Trophoblast cell (in vitro differentiated cells and primary cell): ENCODE measurements at regions not wholly inside any gene's neighbourhood (a gene's known extent, or its start where the extent isn't known, plus 50 kb on each side); places are given as distances from the start of the nearest gene placed in this dataset.

ENCODE experiments used
- DNase-seq, 2 donors: peaks; one replicate each; pipeline ENCODE4 v3.0.0-alpha.2; 2016
- H2AFZ ChIP-seq: 2 replicates; pipeline ENCODE4 v1.6.1; 2013; ENCODE audit warnings: low read length, moderate library complexity, mild to moderate bottlenecking; ENCODE audit not compliant: insufficient read depth, poor library complexity
- H2AK5ac ChIP-seq: 2 replicates; pipeline ENCODE4 v1.6.1; 2013; ENCODE audit warnings: mild to moderate bottlenecking, low read length
- H2BK120ac ChIP-seq: 2 replicates; pipeline ENCODE4 v1.6.1; 2013; ENCODE audit warnings: low read length, mild to moderate bottlenecking, moderate library complexity; ENCODE audit not compliant: insufficient read depth, poor library complexity
- H2BK12ac ChIP-seq: 2 replicates; pipeline ENCODE4 v1.6.1; 2013; ENCODE audit warnings: mild to moderate bottlenecking, low read length, moderate library complexity
- H2BK5ac ChIP-seq: 2 replicates; pipeline ENCODE4 v1.6.1; 2013; ENCODE audit warnings: low read length, low read depth, moderate library complexity, mild to moderate bottlenecking; ENCODE audit not compliant: poor library complexity
- H3K14ac ChIP-seq: 2 replicates; pipeline ENCODE4 v1.6.1; 2013; ENCODE audit warnings: mild to moderate bottlenecking, low read length
- H3K18ac ChIP-seq: 2 replicates; pipeline ENCODE4 v1.6.1; 2013; ENCODE audit warnings: mild to moderate bottlenecking, low read length
- H3K23ac ChIP-seq: 2 replicates; pipeline ENCODE4 v1.6.1; 2013; ENCODE audit warnings: low read length
- H3K27ac ChIP-seq: 2 replicates; pipeline ENCODE4 v1.5.1; 2013; ENCODE audit warnings: low read depth, mild to moderate bottlenecking, inconsistent platforms, low read length, moderate library complexity
- H3K27me3 ChIP-seq: 2 replicates; pipeline ENCODE4 v1.6.1; 2013; ENCODE audit warnings: inconsistent platforms, mild to moderate bottlenecking, low read length, moderate library complexity; ENCODE audit not compliant: insufficient read depth
- H3K36me3 ChIP-seq, 2 experiments: 1 replicate in 1 of 2; 2 replicates in 1 of 2; pipeline ENCODE4 v1.6.1; 2013; ENCODE audit warnings: low read length in 2 of 2, mild to moderate bottlenecking in 2 of 2, moderate library complexity in 1 of 2; ENCODE audit not compliant: insufficient read depth in 2 of 2, control insufficient read depth in 1 of 2
- H3K4ac ChIP-seq: 2 replicates; pipeline ENCODE4 v1.6.1; 2013; ENCODE audit warnings: low read depth, mild to moderate bottlenecking, low read length, moderate library complexity
- H3K4me1 ChIP-seq, 2 experiments: 1 replicate in 1 of 2; 2 replicates in 1 of 2; pipeline ENCODE4 v1.6.1; 2013; ENCODE audit warnings: low read length in 2 of 2, mild to moderate bottlenecking in 2 of 2, moderate library complexity in 1 of 2; ENCODE audit not compliant: insufficient read depth in 2 of 2, control insufficient read depth in 1 of 2
- H3K4me2 ChIP-seq: 2 replicates; pipeline ENCODE4 v1.6.1; 2013; ENCODE audit warnings: inconsistent platforms, mild to moderate bottlenecking, low read length, moderate library complexity
- H3K4me3 ChIP-seq: 2 replicates; pipeline ENCODE4 v1.5.1; 2013; ENCODE audit warnings: mild to moderate bottlenecking, low read depth, low read length, inconsistent platforms
- H3K79me1 ChIP-seq: one replicate; pipeline ENCODE4 v1.6.1; 2013; ENCODE audit warnings: low read length
- H3K79me2 ChIP-seq: 2 replicates; pipeline ENCODE4 v1.6.1; 2013; ENCODE audit warnings: low read length, mild to moderate bottlenecking; ENCODE audit not compliant: control insufficient read depth, insufficient read depth, poor library complexity
- H3K9ac ChIP-seq: 2 replicates; pipeline ENCODE4 v1.6.1; 2013; ENCODE audit warnings: mild to moderate bottlenecking, low read length
- H3K9me3 ChIP-seq: 2 replicates; pipeline ENCODE4 v1.6.1; 2013; ENCODE audit warnings: low read depth, mild to moderate bottlenecking, control low read depth, inconsistent platforms, low read length; ENCODE audit not compliant: insufficient read depth
- H4K12ac ChIP-seq: 2 replicates; pipeline ENCODE4 v1.6.1; 2013; ENCODE audit warnings: low read depth, mild to moderate bottlenecking, low read length, moderate library complexity
- H4K8ac ChIP-seq: 2 replicates; pipeline ENCODE4 v1.6.1; 2013; ENCODE audit warnings: low read depth, mild to moderate bottlenecking, low read length, moderate library complexity
- H4K91ac ChIP-seq: one replicate; pipeline ENCODE4 v1.6.1; 2013; ENCODE audit warnings: low read depth, mild to moderate bottlenecking, low read length, moderate library complexity
- WGBS: extraction: QIAGEN DNeasy Blood & Tissue Kit; methylation state at CpG from one replicate; pipeline ENCODE4 v1.1.7; 2013; ENCODE audit warnings: missing lambda C conversion rate; ENCODE audit not compliant: insufficient read length, insufficient coverage; ENCODE audit errors: extremely low coverage; 5-methylcytosine and 5-hydroxymethylcytosine counted together

DNA sequence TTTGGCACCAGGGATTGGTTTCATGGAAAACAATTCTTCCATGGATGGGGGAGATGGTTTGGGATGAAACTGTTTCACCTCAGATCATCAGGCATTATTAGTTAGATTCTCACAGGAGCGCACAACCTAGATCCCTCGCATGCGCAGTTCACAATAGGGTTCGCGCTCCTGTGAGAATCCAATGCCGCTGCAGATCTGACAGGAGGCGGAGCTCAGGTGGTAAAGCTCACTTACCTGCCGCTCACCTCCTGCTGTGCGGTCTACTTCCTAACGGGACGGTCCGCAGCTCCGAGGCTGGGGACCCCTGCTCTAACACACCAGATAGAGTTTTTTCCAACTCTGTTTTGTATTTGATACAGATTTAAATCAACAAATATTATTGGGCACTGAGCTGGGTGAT is 286.5 kb downstream of the MTX2 start:
- Histone ChIP-seq H3K9me3 (no peaks in the 10 kb centered on the region), H4K91ac (no peak overlapping the region), H3K79me1 (peaks cover 3% of the 10 kb centered on the region), H2AK5ac (no peak overlapping the region), H3K4me3 (no peak overlapping the region), H3K18ac (no peak overlapping the region), H2BK5ac (no peak overlapping the region), H3K36me3 (no peaks in the 10 kb centered on the region), H3K23ac (no peak overlapping the region), H3K9ac (no peak overlapping the region), H4K12ac (no peak overlapping the region), H3K14ac (no peak overlapping the region), H3K4me2 (no peak overlapping the region), H3K4ac (no peak overlapping the region), H3K27me3 (no peaks in the 10 kb centered on the region), H4K8ac (no peak overlapping the region), H2BK12ac (no peak overlapping the region), H3K27ac (no peak overlapping the region), H2BK120ac (no peak overlapping the region), H3K4me1 (peaks cover 0 to 1% of the 10 kb centered on the region in 2 experiments), H3K79me2 (no peaks in the 10 kb centered on the region), H2AFZ (no peak overlapping the region)
- no CpG with 5 or more reads among the region's 13 CpGs for WGBS
- DNase-seq, result no peak

- H3K9ac ChIP-seq, result no peak overlapping the region
- no peak overlapping the region for H2AK5ac ChIP-seq
- H2BK120ac ChIP-seq, result no peak overlapping the region
- DNase-seq, result no peak
- H3K9me3 ChIP-seq, result no peaks in the 10 kb centered on the region
- no peak overlapping the region for H3K14ac ChIP-seq
- no peaks in the 10 kb centered on the region for H3K36me3 ChIP-seq
- H4K8ac ChIP-seq, result no peak overlapping the region
- H2AFZ ChIP-seq, result no peak overlapping the region
- no peak overlapping the region for H3K18ac ChIP-seq
- no peaks in the 10 kb centered on the region for H3K27me3 ChIP-seq
- H2BK5ac ChIP-seq, result no peak overlapping the region
- no peak overlapping the region for H3K4me2 ChIP-seq
- peaks cover 3% of the 10 kb centered on the region for H3K79me1 ChIP-seq
- H4K12ac ChIP-seq, result no peak overlapping the region
- no peak overlapping the region for H3K23ac ChIP-seq
- H4K91ac ChIP-seq, result no peak overlapping the region
- no peaks in the 10 kb centered on the region for H3K79me2 ChIP-seq
- no peak overlapping the region for H3K4me3 ChIP-seq
- peaks cover 0 to 1% of the 10 kb centered on the region in 2 experiments for H3K4me1 ChIP-seq
- WGBS, result no CpG with 5 or more reads among the region's 2 CpGs
- no peak overlapping the region for H2BK12ac ChIP-seq
- H3K27ac ChIP-seq, result no peak overlapping the region
- H3K4ac ChIP-seq, result no peak overlapping the region
These were observed 287.1 kb downstream of the MTX2 start for GRCh38 chr2:176556373-176556772.

DNA sequence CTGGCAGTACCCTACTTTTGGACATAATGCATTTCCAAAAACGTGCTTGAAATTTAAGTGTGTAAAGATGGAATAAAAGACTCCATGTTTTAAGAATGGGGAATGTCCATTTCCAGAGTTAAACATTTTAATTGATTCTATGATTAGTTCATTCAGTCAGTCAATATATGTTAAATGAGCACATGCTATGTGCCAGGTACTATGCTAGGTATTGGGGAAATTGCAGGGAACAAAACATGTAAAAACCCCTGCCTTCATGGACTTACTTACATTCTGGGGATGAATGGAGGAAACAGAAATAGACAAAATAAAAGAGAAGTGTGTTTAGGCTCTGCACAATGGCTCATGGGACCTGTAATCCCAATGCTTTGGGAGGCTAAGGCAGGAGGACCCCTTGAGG is 288.6 kb downstream of the MTX2 start:
- Histone ChIP-seq H4K8ac (no peak overlapping the region), H3K79me2 (no peaks in the 10 kb centered on the region), H3K79me1 (peaks cover 3% of the 10 kb centered on the region), H3K23ac (no peak overlapping the region), H3K14ac (no peak overlapping the region), H3K9me3 (no peaks in the 10 kb centered on the region), H4K91ac (no peak overlapping the region), H2BK5ac (no peak overlapping the region), H2BK120ac (no peak overlapping the region), H2AK5ac (no peak overlapping the region), H4K12ac (no peak overlapping the region), H3K4me1 (peaks cover 0 to 1% of the 10 kb centered on the region in 2 experiments), H3K27me3 (no peaks in the 10 kb centered on the region), H2BK12ac (no peak overlapping the region), H2AFZ (no peak overlapping the region), H3K36me3 (no peaks in the 10 kb centered on the region), H3K27ac (no peak overlapping the region), H3K18ac (no peak overlapping the region), H3K4me3 (no peak overlapping the region), H3K9ac (no peak overlapping the region), H3K4ac (no peak overlapping the region), H3K4me2 (no peak overlapping the region)
- no CpG with 5 or more reads among the region's 1 CpG for WGBS
- DNase-seq, result no peak

DNA sequence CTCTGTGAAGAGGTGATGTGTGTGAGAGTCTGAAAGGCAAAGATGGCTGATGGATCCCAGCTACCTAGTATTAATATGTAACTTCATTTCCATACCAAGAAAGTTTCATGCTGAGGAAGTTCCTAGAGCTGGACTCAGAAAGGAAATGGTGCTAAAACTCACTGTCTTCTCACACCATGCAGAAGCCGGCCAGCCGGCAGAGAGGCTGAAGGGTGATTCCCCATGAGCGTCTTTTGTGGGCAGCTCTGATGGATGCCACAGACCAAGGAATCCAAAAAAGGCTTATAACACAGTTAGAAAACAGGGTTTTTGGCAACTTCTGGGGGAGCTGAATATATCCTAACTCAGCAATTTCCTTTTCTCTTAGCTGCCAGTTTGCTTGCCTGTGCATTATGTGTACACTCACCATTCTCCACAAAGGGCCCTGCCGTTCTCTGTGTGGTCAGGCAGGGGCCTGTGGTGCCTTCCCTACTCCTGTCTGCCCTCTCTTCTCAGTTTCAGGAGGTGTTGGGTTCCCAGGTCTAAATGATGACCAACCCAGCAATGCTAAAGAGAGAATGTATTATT is 289.4 kb downstream of the MTX2 start:
- Histone ChIP-seq H2AFZ (no peak overlapping the region), H4K91ac (no peak overlapping the region), H3K27me3 (no peaks in the 10 kb centered on the region), H2BK5ac (no peak overlapping the region), H3K79me2 (no peaks in the 10 kb centered on the region), H3K14ac (no peak overlapping the region), H4K8ac (no peak overlapping the region), H3K18ac (no peak overlapping the region), H3K4me2 (no peak overlapping the region), H3K9ac (no peak overlapping the region), H3K36me3 (no peaks in the 10 kb centered on the region), H3K79me1 (peaks cover 3% of the 10 kb centered on the region), H3K4ac (no peak overlapping the region), H2AK5ac (no peak overlapping the region), H2BK120ac (no peak overlapping the region), H3K4me3 (no peak overlapping the region), H4K12ac (no peak overlapping the region), H3K9me3 (no peaks in the 10 kb centered on the region), H3K4me1 (peaks cover 0 to 1% of the 10 kb centered on the region in 2 experiments), H3K27ac (no peak overlapping the region), H3K23ac (no peak overlapping the region), H2BK12ac (no peak overlapping the region)
- no CpG with 5 or more reads among the region's 4 CpGs for WGBS
- DNase-seq, result no peak
